Thyroid gland (tissue), 4 donors: ENCODE measurements at regions not wholly inside any gene's neighbourhood (a gene's known extent, or its start where the extent isn't known, plus 50 kb on each side); places are given as distances from the start of the nearest gene placed in this dataset.
A peak's percentile ranks its signal among the peaks of the same experiment; 100 is the strongest.
"Not testable (repeated sequence)": the region's sequence is repeated elsewhere in the genome, so short reads cannot be mapped to it uniquely, and the experiment has no call there.

ENCODE experiments used
- DNase-seq, 2 donors: peaks; one replicate each; pipeline ENCODE4 v3.0.0-alpha.2; 2019
- H3K27ac ChIP-seq, 3 donors: fragments of 200-600 bp; sonication (generic); 1 replicate in 2 of 3; 2 replicates in 1 of 3; pipeline ENCODE4 v1.5.1; 2016 to 2019; ENCODE audit warnings: mild to moderate bottlenecking in 1 of 3, moderate library complexity in 1 of 3
- H3K27me3 ChIP-seq: fragments of 200-600 bp; sonication (generic); one replicate; pipeline ENCODE4 v1.5.1; 2019
- H3K36me3 ChIP-seq, 2 donors: fragments of 200-600 bp; sonication (generic); one replicate each; pipeline ENCODE4 v1.5.1; 2016 to 2019
- H3K4me1 ChIP-seq, 2 donors: fragments of 200-600 bp; sonication (generic); one replicate each; pipeline ENCODE4 v1.5.1; 2017 to 2019
- H3K4me3 ChIP-seq, 3 donors: fragments of 200-600 bp; sonication (generic); replicated peaks in 1 of 3; 1 replicate in 2 of 3; 2 replicates in 1 of 3; pipeline ENCODE4 v1.5.1; 2016; ENCODE audit warnings: mild to moderate bottlenecking in 1 of 3
- H3K9me3 ChIP-seq: fragments of 200-600 bp; sonication (generic); one replicate; pipeline ENCODE4 v1.5.1; 2017
- POLR2A ChIP-seq, 2 donors: fragments of 450-650 bp; IDR thresholded peaks; one replicate each; pipeline ENCODE4 v1.6.1; 2017; ENCODE audit warnings: antibody characterized with exemption in 2 of 2, mild to moderate bottlenecking in 2 of 2, moderate library complexity in 1 of 2
- WGBS, 2 donors: methylation state at CpG; one replicate each; pipeline ENCODE4 v1.1.5; 2017; 5-methylcytosine and 5-hydroxymethylcytosine counted together
- intact Hi-C: fragments of 100-400 bp; cut with DNase I; formaldehyde crosslinking; loops from one replicate; pipeline ENCODE4 v1.15.1; 2023
- TF ChIP-seq, protein P1 (sequence below), 6 experiments: fragments of 200-600 bp in 3 of 6; fragments of 450-650 bp in 3 of 6; sonication (generic) in 3 of 6; IDR thresholded peaks; one replicate each; pipeline ENCODE4 v1.5.1; 2016 to 2019; ENCODE audit warnings: antibody characterized with exemption in 6 of 6, mild to moderate bottlenecking in 2 of 6, inconsistent platforms in 1 of 6, moderate library complexity in 1 of 6

- 93 to 96% methylated on average over 2 of the region's 2 CpGs for WGBS, 2 donors
- intact Hi-C loops: no loop called here
- Histone ChIP-seq H3K36me3 (no peaks in the 10 kb centered on the region), H3K27me3 (no peaks in the 10 kb centered on the region), H3K27ac (no peak overlapping the region), H3K4me3 (no peak overlapping the region), H3K9me3 (no peaks in the 10 kb centered on the region), H3K4me1 (no peaks in the 10 kb centered on the region)
- no peak for DNase-seq
- TF ChIP-seq POLR2A (IDR thresholded peaks at IDR 0.05): no peak
- TF ChIP-seq, protein P1, sequence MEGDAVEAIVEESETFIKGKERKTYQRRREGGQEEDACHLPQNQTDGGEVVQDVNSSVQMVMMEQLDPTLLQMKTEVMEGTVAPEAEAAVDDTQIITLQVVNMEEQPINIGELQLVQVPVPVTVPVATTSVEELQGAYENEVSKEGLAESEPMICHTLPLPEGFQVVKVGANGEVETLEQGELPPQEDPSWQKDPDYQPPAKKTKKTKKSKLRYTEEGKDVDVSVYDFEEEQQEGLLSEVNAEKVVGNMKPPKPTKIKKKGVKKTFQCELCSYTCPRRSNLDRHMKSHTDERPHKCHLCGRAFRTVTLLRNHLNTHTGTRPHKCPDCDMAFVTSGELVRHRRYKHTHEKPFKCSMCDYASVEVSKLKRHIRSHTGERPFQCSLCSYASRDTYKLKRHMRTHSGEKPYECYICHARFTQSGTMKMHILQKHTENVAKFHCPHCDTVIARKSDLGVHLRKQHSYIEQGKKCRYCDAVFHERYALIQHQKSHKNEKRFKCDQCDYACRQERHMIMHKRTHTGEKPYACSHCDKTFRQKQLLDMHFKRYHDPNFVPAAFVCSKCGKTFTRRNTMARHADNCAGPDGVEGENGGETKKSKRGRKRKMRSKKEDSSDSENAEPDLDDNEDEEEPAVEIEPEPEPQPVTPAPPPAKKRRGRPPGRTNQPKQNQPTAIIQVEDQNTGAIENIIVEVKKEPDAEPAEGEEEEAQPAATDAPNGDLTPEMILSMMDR (IDR thresholded peaks at IDR 0.05): no peak
Measured at GRCh38 chr13:50494138-50494537, 349.4 kb downstream of the DLEU7 start.

- H3K27ac ChIP-seq, H3K36me3 ChIP-seq, DNase-seq, H3K4me3 ChIP-seq, intact Hi-C loops, H3K9me3 ChIP-seq, H3K4me1 ChIP-seq, H3K27me3 ChIP-seq: not testable (repeated sequence)
- 91 to 100% methylated on average over 1 of the region's 1 CpG for WGBS, 2 donors
Measured at GRCh38 chr13:50503212-50503611, 340.3 kb downstream of the DLEU7 start.

GRCh38 chr13:50509167-50509566 lies 334.3 kb downstream of the DLEU7 start:
- intact Hi-C loops: no loop called here
- Histone ChIP-seq H3K27me3 (no peaks in the 10 kb centered on the region), H3K27ac (no peak overlapping the region), H3K9me3 (no peaks in the 10 kb centered on the region), H3K4me3 (no peak overlapping the region), H3K36me3 (no peaks in the 10 kb centered on the region), H3K4me1 (peaks cover 14 to 21% of the 10 kb centered on the region in 2 donors)
- TF ChIP-seq, protein P1 (IDR thresholded peaks at IDR 0.05): no peak
- TF ChIP-seq POLR2A (IDR thresholded peaks at IDR 0.05): no peak
- DNase-seq: no peak

DNA sequence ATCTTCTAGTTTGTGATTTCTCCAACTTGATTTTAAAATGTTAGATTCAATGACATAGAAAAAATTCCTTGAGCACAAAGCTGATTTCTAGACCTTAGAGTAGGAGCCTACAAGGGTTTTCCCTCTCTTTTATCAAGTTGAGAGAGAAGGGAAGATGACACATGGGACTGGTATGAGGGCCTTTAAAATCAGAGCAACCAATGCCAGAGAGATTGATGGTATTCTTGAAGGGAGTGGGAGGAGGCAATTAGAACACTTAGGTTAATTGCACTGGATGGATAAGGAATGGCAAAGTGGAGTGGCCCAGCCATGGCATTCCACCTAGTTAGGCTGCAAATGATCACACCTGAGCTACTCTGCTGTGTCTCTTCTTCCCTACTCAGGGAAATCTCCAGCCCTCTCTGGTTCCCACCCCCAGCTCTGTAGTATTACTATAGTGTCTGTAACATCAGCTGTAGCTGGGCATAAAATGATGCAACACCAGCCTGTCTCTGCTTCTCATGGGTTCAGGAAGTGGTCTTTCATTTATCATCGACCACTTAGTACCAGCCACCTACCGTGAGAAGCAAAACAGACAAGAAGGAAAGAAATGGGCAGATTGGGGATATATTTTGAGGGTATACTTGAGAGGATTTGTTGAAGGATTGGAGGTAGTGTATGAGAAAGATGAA lies 333.6 kb downstream of the DLEU7 start:
- TF ChIP-seq, protein P1 (IDR thresholded peaks at IDR 0.05): no peak
- TF ChIP-seq POLR2A (IDR thresholded peaks at IDR 0.05): no peak
- no peaks in the 10 kb centered on the region for H3K9me3 ChIP-seq
- intact Hi-C loops: no loop called here
- H3K27me3 ChIP-seq: no peaks in the 10 kb centered on the region
- no peak overlapping the region for H3K27ac ChIP-seq
- no peaks in the 10 kb centered on the region for H3K36me3 ChIP-seq
- no peak overlapping the region for H3K4me3 ChIP-seq
- DNase-seq: no peak
- WGBS, 2 donors: 89 to 99% methylated on average over 2 of the region's 2 CpGs
- peaks cover 14 to 21% of the 10 kb centered on the region in 2 donors for H3K4me1 ChIP-seq

DNA sequence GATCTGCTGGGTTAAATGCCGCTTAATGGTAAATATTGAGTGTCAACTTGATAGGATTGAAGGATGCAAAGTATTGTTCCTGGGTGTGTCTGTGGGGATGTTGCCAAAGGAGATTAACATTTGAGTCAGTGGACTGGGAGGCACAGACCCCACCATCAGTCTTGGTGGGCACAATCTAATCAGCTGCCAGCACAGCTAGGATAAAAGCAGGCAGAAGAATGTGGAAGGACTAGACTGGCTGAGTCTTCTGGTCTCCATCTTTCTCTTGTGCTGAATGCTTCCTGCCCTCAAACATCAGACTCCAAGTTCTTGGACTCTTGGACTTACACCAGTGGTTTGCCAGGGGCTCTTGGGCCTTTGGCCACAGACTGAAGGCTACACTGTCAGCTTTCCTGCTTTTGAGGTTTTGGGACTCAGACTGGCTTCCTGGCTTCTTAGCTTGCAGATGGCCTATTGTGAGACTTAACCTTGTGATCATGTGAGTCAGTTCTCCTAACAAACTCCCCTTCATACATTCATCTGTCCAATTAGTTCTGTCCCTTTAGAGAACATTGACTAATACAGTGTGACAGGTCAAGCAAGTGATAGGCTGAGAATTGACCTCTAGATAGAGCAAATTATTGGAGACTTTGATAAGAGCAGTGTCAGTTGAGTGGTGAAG lies 332.5 kb downstream of the DLEU7 start:
- H3K9me3 ChIP-seq, H3K27ac ChIP-seq, H3K36me3 ChIP-seq, H3K27me3 ChIP-seq, H3K4me3 ChIP-seq, DNase-seq, intact Hi-C loops: not testable (repeated sequence)
- WGBS, 2 donors: 47 to 62% methylated on average over 1 of the region's 1 CpG
- H3K4me1 ChIP-seq: peaks cover 14 to 21% of the 10 kb centered on the region in 2 donors

- Histone ChIP-seq H3K4me1 (peaks cover 14 to 21% of the 10 kb centered on the region in 2 donors), H3K27me3 (no peaks in the 10 kb centered on the region), H3K9me3 (no peaks in the 10 kb centered on the region), H3K36me3 (no peaks in the 10 kb centered on the region), H3K4me3 (no peak overlapping the region), H3K27ac (peak overlapping the region; percentile 75 to 86 (median 77))
- intact Hi-C loops: no loop called here
- TF ChIP-seq POLR2A (IDR thresholded peaks at IDR 0.05): no peak
- WGBS, 2 donors: 77 to 81% methylated on average over 4 of the region's 4 CpGs
- no peak for DNase-seq
Measured at GRCh38 chr13:50511877-50512341, 331.6 kb downstream of the DLEU7 start.
